Prostate gland (tissue), 2 donors: ENCODE measurements at regions not wholly inside any gene's neighbourhood (a gene's known extent, or its start where the extent isn't known, plus 50 kb on each side); places are given as distances from the start of the nearest gene placed in this dataset.
"Not testable (repeated sequence)": the region's sequence is repeated elsewhere in the genome, so short reads cannot be mapped to it uniquely, and the experiment has no call there.

ENCODE experiments used
- DNase-seq: peaks from one replicate; pipeline ENCODE4 v3.0.0-alpha.2; 2019; ENCODE audit warnings: low spot score
- H3K27ac ChIP-seq, 2 donors: fragments of 200-600 bp; sonication (generic); 2 replicates each; pipeline ENCODE4 v1.5.1; 2017 to 2019
- H3K27me3 ChIP-seq: fragments of 200-600 bp; sonication (generic); replicated peaks from 2 replicates; pipeline ENCODE4 v1.5.1; 2019; ENCODE audit not compliant: insufficient read depth
- H3K36me3 ChIP-seq, 2 donors: fragments of 200-600 bp; sonication (generic); 1 replicate in 1 of 2; 2 replicates in 1 of 2; pipeline versions ENCODE4 v1.5.1 to v1.8.1; 2017 to 2019
- H3K4me1 ChIP-seq: fragments of 200-600 bp; sonication (generic); replicated peaks from 2 replicates; pipeline ENCODE4 v1.5.1; 2019
- H3K4me3 ChIP-seq, 2 donors: fragments of 200-600 bp; sonication (generic); 2 replicates each; pipeline ENCODE4 v1.5.1; 2017 to 2019
- H3K9me3 ChIP-seq: fragments of 200-600 bp; sonication (generic); 2 replicates; pipeline ENCODE4 v1.5.1; 2017
- CTCF ChIP-seq, 4 experiments: fragments of 200-600 bp in 2 of 4; fragments of 450-650 bp in 2 of 4; sonication (generic) in 2 of 4; IDR thresholded peaks; 1 replicate in 3 of 4; 2 replicates in 1 of 4; pipeline ENCODE4 v1.5.1; 2016 to 2019; ENCODE audit warnings: antibody characterized with exemption in 4 of 4, mild to moderate bottlenecking in 2 of 4, moderate library complexity in 2 of 4
- POLR2A ChIP-seq: fragments of 450-650 bp; IDR thresholded peaks from one replicate; pipeline ENCODE4 v1.6.1; 2016; ENCODE audit warnings: antibody characterized with exemption, mild to moderate bottlenecking
- POLR2AphosphoS5 ChIP-seq: sonication (generic); formaldehyde crosslinking; IDR thresholded peaks from one replicate; pipeline ENCODE4 v1.6.1; 2017; ENCODE audit warnings: antibody characterized with exemption
- WGBS: methylation state at CpG from one replicate; pipeline ENCODE4 v1.1.5; 2018; 5-methylcytosine and 5-hydroxymethylcytosine counted together
- intact Hi-C: fragments of 100-400 bp; cut with DNase I; formaldehyde crosslinking; loops from one replicate; pipeline ENCODE4 v1.14.2; 2022

GRCh38 chr7:130789436-130789835, 55.4 kb upstream of the KLF14 start:
- Histone ChIP-seq H3K4me1 (no peaks in the 10 kb centered on the region), H3K9me3 (no peaks in the 10 kb centered on the region), H3K27me3 (no peaks in the 10 kb centered on the region), H3K36me3 (no peaks in the 10 kb centered on the region), H3K4me3 (no peak overlapping the region), H3K27ac (no peak overlapping the region)
- intact Hi-C loops, result no loop called here
- TF ChIP-seq POLR2AphosphoS5 (no peak), CTCF (IDR thresholded peaks at IDR 0.05) (no peak), POLR2A (no peak)
- WGBS, result 66% methylated on average over 3 of the region's 3 CpGs
- no peak for DNase-seq

- H3K36me3 ChIP-seq, result no peaks in the 10 kb centered on the region
- TF ChIP-seq CTCF (IDR thresholded peaks at IDR 0.05) (no peak), POLR2A (no peak), POLR2AphosphoS5 (no peak)
- intact Hi-C loops, result no loop called here
- 55% methylated on average over 4 of the region's 4 CpGs for WGBS
- no peaks in the 10 kb centered on the region for H3K27me3 ChIP-seq
- DNase-seq, result no peak
- H3K27ac ChIP-seq, result no peak overlapping the region
- H3K4me3 ChIP-seq, result no peak overlapping the region
- no peaks in the 10 kb centered on the region for H3K4me1 ChIP-seq
- H3K9me3 ChIP-seq, result no peaks in the 10 kb centered on the region
These were observed 57.7 kb upstream of the KLF14 start for GRCh38 chr7:130791746-130792145.

- no peak overlapping the region for H3K4me3 ChIP-seq
- H3K27ac ChIP-seq, result no peak overlapping the region
- intact Hi-C loops, result no loop called here
- no peaks in the 10 kb centered on the region for H3K4me1 ChIP-seq
- DNase-seq, result no peak
- H3K27me3 ChIP-seq, result no peaks in the 10 kb centered on the region
- no peaks in the 10 kb centered on the region for H3K9me3 ChIP-seq
- TF ChIP-seq CTCF (IDR thresholded peaks at IDR 0.05), result no peak
- TF ChIP-seq POLR2A, result no peak
- no peak for TF ChIP-seq POLR2AphosphoS5
- no peaks in the 10 kb centered on the region for H3K36me3 ChIP-seq
- 40% methylated on average over 9 of the region's 9 CpGs for WGBS
These were observed 60.0 kb upstream of the KLF14 start for GRCh38 chr7:130793855-130794618.

- H3K27me3 ChIP-seq, result no peaks in the 10 kb centered on the region
- WGBS, result 51% methylated on average over 3 of the region's 3 CpGs
- intact Hi-C loops, result no loop called here
- no peak for TF ChIP-seq POLR2AphosphoS5
- H3K4me1 ChIP-seq, result no peaks in the 10 kb centered on the region
- H3K9me3 ChIP-seq, result no peaks in the 10 kb centered on the region
- DNase-seq, result no peak
- no peak overlapping the region for H3K4me3 ChIP-seq
- H3K36me3 ChIP-seq, result no peaks in the 10 kb centered on the region
- no peak overlapping the region for H3K27ac ChIP-seq
These were observed 60.6 kb upstream of the KLF14 start for GRCh38 chr7:130794619-130794922.

- H3K27me3 ChIP-seq, intact Hi-C loops, H3K4me3 ChIP-seq, H3K27ac ChIP-seq, H3K36me3 ChIP-seq, H3K9me3 ChIP-seq, H3K4me1 ChIP-seq, DNase-seq: not testable (repeated sequence)
- WGBS, result 97% methylated on average over 2 of the region's 2 CpGs
These were observed 62.4 kb upstream of the KLF14 start for GRCh38 chr7:130796425-130796824.

GRCh38 chr7:130803127-130803526, 69.1 kb upstream of the KLF14 start:
- Histone ChIP-seq H3K36me3 (no peaks in the 10 kb centered on the region), H3K4me3 (no peak overlapping the region), H3K9me3 (no peaks in the 10 kb centered on the region), H3K27me3 (no peaks in the 10 kb centered on the region), H3K27ac (no peak overlapping the region), H3K4me1 (no peaks in the 10 kb centered on the region)
- 54% methylated on average over 3 of the region's 3 CpGs for WGBS
- DNase-seq, result no peak
- TF ChIP-seq POLR2A, result no peak
- intact Hi-C loops, result no loop called here
